ENCODE measurements at regions not wholly inside any gene's neighbourhood (a gene's known extent, or its start where the extent isn't known, plus 50 kb on each side); places are given as distances from the start of the nearest gene placed in this dataset.

- H3K4me3 Mint-ChIP-seq (ENCODE audit: low read depth, unreplicated experiment) = no peak overlapping the region
- H3K4me1 Mint-ChIP-seq (ENCODE audit: low read depth, unreplicated experiment) = no peaks in the 10 kb centered on the region
- H3K27me3 Mint-ChIP-seq (ENCODE audit: unreplicated experiment) = no peaks in the 10 kb centered on the region
- no TSS peak for BruUV-seq (replicated peaks)
- intact Hi-C loops (cut with micrococcal nuclease; ENCODE audit: unreplicated experiment) = loop anchor here (5.0 kb wide), 2 partner anchors 162 to 332 kb away; no protein-coding TSS in a partner anchor
- H3K36me3 Mint-ChIP-seq (ENCODE audit: insufficient read depth, unreplicated experiment) = no peaks in the 10 kb centered on the region
- no peak overlapping the region for H3K27ac Mint-ChIP-seq (ENCODE audit: unreplicated experiment)
- TF ChIP-seq, protein P1, sequence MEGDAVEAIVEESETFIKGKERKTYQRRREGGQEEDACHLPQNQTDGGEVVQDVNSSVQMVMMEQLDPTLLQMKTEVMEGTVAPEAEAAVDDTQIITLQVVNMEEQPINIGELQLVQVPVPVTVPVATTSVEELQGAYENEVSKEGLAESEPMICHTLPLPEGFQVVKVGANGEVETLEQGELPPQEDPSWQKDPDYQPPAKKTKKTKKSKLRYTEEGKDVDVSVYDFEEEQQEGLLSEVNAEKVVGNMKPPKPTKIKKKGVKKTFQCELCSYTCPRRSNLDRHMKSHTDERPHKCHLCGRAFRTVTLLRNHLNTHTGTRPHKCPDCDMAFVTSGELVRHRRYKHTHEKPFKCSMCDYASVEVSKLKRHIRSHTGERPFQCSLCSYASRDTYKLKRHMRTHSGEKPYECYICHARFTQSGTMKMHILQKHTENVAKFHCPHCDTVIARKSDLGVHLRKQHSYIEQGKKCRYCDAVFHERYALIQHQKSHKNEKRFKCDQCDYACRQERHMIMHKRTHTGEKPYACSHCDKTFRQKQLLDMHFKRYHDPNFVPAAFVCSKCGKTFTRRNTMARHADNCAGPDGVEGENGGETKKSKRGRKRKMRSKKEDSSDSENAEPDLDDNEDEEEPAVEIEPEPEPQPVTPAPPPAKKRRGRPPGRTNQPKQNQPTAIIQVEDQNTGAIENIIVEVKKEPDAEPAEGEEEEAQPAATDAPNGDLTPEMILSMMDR (IDR thresholded peaks at IDR 0.05; ENCODE audit: unreplicated experiment) = no peak
- peaks cover 2% of the 10 kb centered on the region for H3K9me3 Mint-ChIP-seq (ENCODE audit: low read depth, unreplicated experiment)
- CTCF ChIA-PET = no interaction called here
- DNase-seq = no peak
Observed at GRCh38 chr4:133484287-133484686, 335.2 kb downstream of the PCDH10 start.

DNA sequence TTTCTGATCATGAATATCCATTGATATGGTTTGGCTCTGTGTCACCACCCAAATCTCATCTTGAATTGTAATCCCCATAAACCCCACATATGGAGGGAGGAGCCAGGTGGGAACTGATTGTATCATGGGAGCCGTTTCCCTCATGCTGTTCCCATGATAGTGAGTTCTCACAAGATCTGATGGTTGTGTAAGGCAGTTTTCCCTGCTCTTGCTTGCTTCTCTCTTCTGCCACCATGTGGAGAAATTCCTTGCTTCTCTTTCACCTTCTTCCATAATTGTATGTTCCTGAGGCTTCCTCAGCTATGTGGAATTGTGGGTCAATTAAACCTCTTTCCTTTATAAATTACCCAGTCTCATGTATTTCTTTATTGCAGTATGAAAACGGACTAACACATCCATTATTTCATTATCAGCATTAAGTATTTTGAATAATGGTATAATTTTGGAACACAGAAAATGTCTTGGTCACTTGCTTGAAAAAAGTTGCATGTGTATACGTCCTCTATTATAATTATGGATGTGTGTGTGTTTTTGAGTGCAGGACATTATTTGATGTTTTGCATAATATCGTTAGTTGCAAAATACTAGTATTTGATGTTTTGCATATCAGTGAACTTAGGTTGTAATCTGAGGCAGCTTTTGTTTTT, 334.6 kb downstream of the PCDH10 start:
- no TSS peak for BruUV-seq (replicated peaks)
- CTCF ChIA-PET = no interaction called here
- no peak overlapping the region for H3K4me3 Mint-ChIP-seq (ENCODE audit: low read depth, unreplicated experiment)
- DNase-seq = peak; percentile 4
- peaks cover 2% of the 10 kb centered on the region for H3K9me3 Mint-ChIP-seq (ENCODE audit: low read depth, unreplicated experiment)
- TF ChIP-seq, protein P1 (IDR thresholded peaks at IDR 0.05; ENCODE audit: unreplicated experiment) = no peak
- no peak overlapping the region for H3K27ac Mint-ChIP-seq (ENCODE audit: unreplicated experiment)
- H3K27me3 Mint-ChIP-seq (ENCODE audit: unreplicated experiment) = no peaks in the 10 kb centered on the region
- no peaks in the 10 kb centered on the region for H3K4me1 Mint-ChIP-seq (ENCODE audit: low read depth, unreplicated experiment)
- no peaks in the 10 kb centered on the region for H3K36me3 Mint-ChIP-seq (ENCODE audit: insufficient read depth, unreplicated experiment)
- intact Hi-C loops (cut with micrococcal nuclease; ENCODE audit: unreplicated experiment) = loop anchor here (5.0 kb wide), 2 partner anchors 161 to 331 kb away; no protein-coding TSS in a partner anchor

GRCh38 chr4:133476063-133476462, 327.0 kb downstream of the PCDH10 start:
- no peak overlapping the region for H3K27ac Mint-ChIP-seq (ENCODE audit: unreplicated experiment)
- H3K36me3 Mint-ChIP-seq (ENCODE audit: insufficient read depth, unreplicated experiment) = no peaks in the 10 kb centered on the region
- intact Hi-C loops (cut with micrococcal nuclease; ENCODE audit: unreplicated experiment) = no loop called here
- DNase-seq = no peak
- H3K4me1 Mint-ChIP-seq (ENCODE audit: low read depth, unreplicated experiment) = no peaks in the 10 kb centered on the region
- TF ChIP-seq, protein P1 (IDR thresholded peaks at IDR 0.05; ENCODE audit: unreplicated experiment) = no peak
- no peaks in the 10 kb centered on the region for H3K9me3 Mint-ChIP-seq (ENCODE audit: low read depth, unreplicated experiment)
- no peak overlapping the region for H3K4me3 Mint-ChIP-seq (ENCODE audit: low read depth, unreplicated experiment)
- BruUV-seq (replicated peaks) = no TSS peak
- H3K27me3 Mint-ChIP-seq (ENCODE audit: unreplicated experiment) = no peaks in the 10 kb centered on the region
- CTCF ChIA-PET = no interaction called here

DNA sequence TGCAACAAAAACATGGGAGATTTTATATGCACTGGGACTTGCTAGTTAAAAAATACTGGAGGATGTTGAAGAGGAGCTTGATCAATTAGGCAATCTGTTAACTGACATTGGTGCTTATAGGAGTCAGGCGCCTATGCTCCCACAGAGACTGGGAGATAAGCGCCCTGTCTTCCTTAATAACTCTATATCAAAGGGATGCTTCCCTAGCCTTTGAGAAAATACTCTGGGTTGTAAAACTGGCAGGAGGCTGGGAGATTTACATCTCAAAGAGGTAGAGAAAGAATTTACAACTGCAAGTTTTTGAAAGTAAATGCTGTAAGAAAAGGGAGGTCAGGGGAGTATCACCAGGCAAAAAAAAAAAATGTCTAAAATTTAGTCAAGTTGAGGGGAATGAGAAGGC, 325.4 kb downstream of the PCDH10 start:
- BruUV-seq (replicated peaks) = no TSS peak
- TF ChIP-seq, protein P1 (IDR thresholded peaks at IDR 0.05; ENCODE audit: unreplicated experiment) = no peak
- Mint-ChIP-seq H3K9me3 (ENCODE audit: low read depth, unreplicated experiment) (no peaks in the 10 kb centered on the region), H3K4me3 (ENCODE audit: low read depth, unreplicated experiment) (no peak overlapping the region), H3K4me1 (ENCODE audit: low read depth, unreplicated experiment) (no peaks in the 10 kb centered on the region), H3K27me3 (ENCODE audit: unreplicated experiment) (no peaks in the 10 kb centered on the region), H3K27ac (ENCODE audit: unreplicated experiment) (no peak overlapping the region), H3K36me3 (ENCODE audit: insufficient read depth, unreplicated experiment) (no peaks in the 10 kb centered on the region)
- CTCF ChIA-PET = no interaction called here
- no peak for DNase-seq
- intact Hi-C loops (cut with micrococcal nuclease; ENCODE audit: unreplicated experiment) = no loop called here

Measured in Calu3 (cell line).